D341Med (cell line): ENCODE measurements at regions not wholly inside any gene's neighbourhood (a gene's known extent, or its start where the extent isn't known, plus 50 kb on each side); places are given as distances from the start of the nearest gene placed in this dataset.
"Not testable (repeated sequence)": the region's sequence is repeated elsewhere in the genome, so short reads cannot be mapped to it uniquely, and the experiment has no call there.

ENCODE experiments used
- DNase-seq: peaks from one replicate; pipeline ENCODE4 v3.0.0; 2012; ENCODE audit warnings: low spot score

GRCh38 chr12:38384816-38385378, 68.3 kb downstream of the ALG10B start:
- DNase-seq: no peak

DNA sequence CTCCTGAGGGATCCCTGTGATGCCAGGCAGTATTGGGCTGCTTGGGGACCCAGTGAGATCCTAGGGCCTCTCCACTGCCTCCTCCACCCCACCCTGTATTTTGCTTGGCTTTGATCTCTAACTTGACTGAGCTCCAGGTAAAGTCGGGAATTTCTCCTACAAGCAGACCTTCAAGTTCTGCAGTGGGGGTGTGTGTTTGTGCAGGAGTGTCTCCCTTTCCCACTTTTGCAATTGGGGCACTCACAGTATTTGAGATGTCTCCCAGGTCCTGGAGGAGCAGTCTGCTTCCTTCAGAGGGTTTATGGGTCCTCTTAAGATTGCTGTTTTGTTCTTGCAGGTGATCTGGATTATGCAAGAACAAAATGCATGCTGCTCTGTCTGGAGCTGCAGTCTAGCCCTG, 68.9 kb downstream of the ALG10B start:
- DNase-seq: no peak

DNA sequence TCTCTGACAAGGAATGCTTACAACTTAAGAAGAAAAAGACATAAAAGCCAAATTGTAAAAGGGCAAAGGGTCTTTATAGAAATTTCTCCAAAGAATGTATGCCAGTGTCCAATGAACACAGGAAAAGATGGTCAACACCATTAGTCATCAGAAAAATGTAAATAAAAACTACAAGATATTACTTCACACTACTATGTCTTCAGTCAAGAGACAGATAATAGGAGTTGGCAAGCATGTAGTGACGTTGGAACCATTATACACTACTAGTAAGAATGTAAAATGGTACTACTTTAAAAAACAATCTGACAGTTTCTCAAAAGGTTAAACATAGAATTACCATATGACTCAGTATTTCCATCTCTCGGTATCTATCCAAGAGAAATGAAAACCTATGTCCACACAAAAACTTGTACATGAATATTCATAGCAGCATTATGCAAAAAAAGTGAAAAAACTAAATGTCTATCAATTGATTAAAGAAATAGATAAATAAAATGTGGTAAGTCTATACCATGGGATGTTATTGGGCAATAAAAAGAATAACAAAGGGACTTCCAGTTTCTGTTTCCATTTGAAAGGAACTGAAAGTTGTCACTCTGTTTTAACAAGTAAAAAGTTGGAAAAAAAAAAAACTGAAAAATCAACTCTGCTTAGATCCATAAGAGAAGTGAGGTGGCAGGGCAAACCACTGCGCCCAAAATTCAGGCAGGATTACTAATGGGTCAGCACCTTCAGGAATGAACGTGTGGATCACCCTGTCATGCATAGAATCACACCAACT, 69.8 kb downstream of the ALG10B start:
- no peak for DNase-seq

- DNase-seq: no peak
These were observed 73.0 kb downstream of the ALG10B start for GRCh38 chr12:38389614-38390013.

GRCh38 chr12:38391007-38391406, 74.4 kb downstream of the ALG10B start:
- no peak for DNase-seq

- no peak for DNase-seq
These were observed 76.1 kb downstream of the ALG10B start for GRCh38 chr12:38392554-38393144.

DNA sequence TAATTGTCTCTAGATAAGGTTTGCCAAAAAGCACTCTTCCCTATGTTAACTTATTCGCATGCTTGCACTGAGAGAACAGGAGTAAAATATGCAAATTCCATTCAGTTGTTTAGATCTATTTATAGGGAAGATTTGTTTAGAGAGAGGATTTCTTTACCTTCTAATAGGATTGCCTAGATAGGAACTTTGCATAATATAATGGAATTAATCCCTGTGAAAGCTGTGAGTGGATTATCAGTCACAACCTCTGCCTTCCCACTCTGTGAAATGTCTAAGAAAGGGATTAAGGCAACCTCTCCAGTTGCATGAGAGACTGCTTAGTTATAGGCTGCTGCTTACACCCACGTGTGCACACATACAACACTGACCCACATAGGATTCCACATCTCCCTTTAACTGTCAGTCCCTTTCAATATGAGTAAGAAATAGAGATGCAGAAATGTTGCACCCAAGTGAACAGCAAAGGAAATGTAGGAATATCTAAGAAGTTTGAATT, 83.2 kb downstream of the ALG10B start:
- peak; percentile 62 for DNase-seq

GRCh38 chr12:38402811-38403210, 86.2 kb downstream of the ALG10B start:
- no peak for DNase-seq

- DNase-seq: no peak
These were observed 92.9 kb downstream of the ALG10B start for GRCh38 chr12:38409511-38409910.

GRCh38 chr12:38411426-38411825, 94.9 kb downstream of the ALG10B start:
- DNase-seq: no peak

DNA sequence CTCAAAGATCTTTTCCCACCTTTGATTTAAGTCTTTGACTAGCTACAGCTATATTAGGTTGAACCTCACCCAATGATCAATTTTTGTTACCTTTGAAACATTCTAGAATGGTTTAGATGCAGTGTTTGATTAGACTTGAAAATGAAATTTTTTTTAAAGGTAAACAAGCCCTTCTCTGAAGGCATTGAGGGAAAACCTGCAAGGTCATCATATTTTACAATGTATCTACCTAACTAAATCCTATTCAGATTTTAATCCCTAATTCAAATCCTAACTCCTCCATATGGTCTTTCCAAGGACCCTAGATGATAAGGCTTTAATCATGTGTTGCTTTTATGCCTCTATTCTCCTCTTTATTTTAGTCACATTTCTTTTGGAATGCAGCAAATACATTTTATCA, 95.4 kb downstream of the ALG10B start:
- DNase-seq: no peak

GRCh38 chr12:38417101-38417500, 100.5 kb downstream of the ALG10B start:
- DNase-seq: no peak

GRCh38 chr12:38424436-38424835, 107.9 kb downstream of the ALG10B start:
- DNase-seq: no peak

GRCh38 chr12:38427442-38427841, 110.9 kb downstream of the ALG10B start:
- DNase-seq: no peak

DNA sequence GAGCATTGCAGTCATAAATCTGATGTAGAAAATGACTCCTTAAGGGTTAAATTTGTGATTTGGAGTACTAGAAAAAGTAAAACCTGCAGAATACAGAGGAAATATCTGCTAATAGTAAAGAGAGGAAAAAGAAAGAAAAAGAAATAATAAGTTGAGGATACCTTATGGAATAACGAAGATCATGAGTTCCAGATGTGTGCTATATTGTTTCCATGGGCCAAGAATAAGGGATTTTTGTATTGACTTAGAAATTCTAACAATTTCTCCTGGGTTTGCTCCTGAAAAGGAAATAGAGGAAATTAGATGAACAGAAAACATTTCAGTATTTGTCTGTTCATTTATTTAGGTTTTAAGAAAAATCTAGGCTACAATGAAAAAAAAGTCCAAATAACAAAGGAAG, 115.3 kb downstream of the ALG10B start:
- DNase-seq: no peak

GRCh38 chr12:38441871-38442281, 125.3 kb downstream of the ALG10B start:
- DNase-seq: not testable (repeated sequence)

GRCh38 chr12:38445040-38445439, 128.5 kb downstream of the ALG10B start:
- DNase-seq: no peak

GRCh38 chr12:38448991-38449390, 132.4 kb downstream of the ALG10B start:
- DNase-seq: no peak

DNA sequence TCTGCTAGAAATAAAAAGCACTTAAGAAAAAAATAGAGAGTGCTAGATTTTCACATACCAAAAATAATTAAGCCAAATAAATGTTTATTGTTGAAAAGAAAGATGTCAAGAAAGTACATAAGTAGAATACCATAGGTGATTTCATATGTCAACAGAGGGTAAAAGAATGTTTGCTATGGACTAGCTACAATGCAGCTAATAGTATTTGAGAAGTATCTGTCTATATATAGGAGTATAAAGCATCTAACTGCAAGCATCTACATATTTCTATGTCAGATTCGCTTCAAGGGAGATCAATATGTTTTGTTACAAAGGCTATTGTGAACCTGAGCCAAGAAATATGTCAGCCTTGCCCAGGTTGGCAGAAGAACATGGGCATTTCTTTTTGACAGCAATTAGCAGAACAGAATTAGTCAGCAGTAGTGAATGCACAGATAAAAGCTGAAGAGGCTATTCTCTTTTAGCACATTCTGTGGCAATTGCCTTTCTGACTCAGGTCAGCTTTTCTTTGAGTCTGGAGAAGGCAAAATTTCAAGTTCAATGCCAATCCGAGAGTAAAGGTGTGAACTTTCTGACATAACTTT, 140.1 kb downstream of the ALG10B start:
- DNase-seq: no peak

DNA sequence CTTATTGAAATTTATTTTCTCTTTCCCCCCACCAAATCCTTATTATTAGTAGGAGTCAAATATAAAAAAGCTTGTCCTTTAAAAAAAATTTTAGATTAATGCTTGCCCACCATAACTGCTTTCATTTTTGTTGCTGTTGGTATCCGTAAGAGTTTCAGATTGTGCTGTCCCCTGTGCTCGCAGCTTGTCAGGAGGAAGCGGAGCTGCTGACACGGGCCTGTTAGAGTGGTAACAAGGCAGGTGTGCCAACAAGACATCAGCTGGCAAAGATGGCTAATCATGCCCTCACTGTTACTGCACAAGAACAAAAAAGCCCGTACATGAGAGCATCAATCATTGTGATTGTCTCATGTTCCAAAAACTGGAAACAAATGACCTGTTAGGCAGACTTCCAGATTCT, 148.4 kb downstream of the ALG10B start:
- DNase-seq: no peak

DNA sequence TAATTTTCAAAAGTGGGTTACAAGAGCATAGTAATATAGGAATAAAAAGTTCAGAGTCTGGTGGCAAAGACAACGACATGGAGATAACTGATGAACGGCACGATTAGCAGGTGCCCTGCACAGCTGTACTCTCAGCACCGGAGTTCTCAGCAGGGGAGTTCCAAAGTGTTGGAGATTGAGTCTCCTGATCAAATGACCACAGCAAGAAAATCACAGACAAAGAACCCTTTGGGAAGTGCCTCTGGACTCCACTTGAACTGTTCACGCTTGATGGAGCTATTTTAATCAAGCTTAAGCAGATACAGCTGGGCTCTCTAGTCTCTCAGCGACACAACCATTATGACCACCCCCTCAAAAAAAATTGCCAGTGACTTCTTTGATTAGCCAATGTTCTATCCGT, 153.1 kb downstream of the ALG10B start:
- no peak for DNase-seq

- no peak for DNase-seq
These were observed 160.9 kb downstream of the ALG10B start for GRCh38 chr12:38477340-38478090.
